ENCODE measurements at regions not wholly inside any gene's neighbourhood (a gene's known extent, or its start where the extent isn't known, plus 50 kb on each side); places are given as distances from the start of the nearest gene placed in this dataset.

GRCh38 chr13:50414640-50415039 is 399.4 kb downstream of the KCNRG start:
- TF ChIP-seq POLR2A (IDR thresholded peaks at IDR 0.05) = no peak
- no peak for TF ChIP-seq POLR2AphosphoS5 (IDR thresholded peaks at IDR 0.05; ENCODE audit: insufficient read depth in 1 of 2, low read depth in 1 of 2)

GRCh38 chr13:50415428-50415827 is 400.2 kb downstream of the KCNRG start:
- H3K27me3 ChIP-seq = no peaks in the 10 kb centered on the region
- TF ChIP-seq POLR2A (IDR thresholded peaks at IDR 0.05) = no peak
- TF ChIP-seq CTCF (IDR thresholded peaks at IDR 0.05) = no peak
- TF ChIP-seq POLR2AphosphoS5 (IDR thresholded peaks at IDR 0.05; ENCODE audit: insufficient read depth in 1 of 2, low read depth in 1 of 2) = no peak
- intact Hi-C loops (cut with DNase I) = no loop called here
- H3K9me3 ChIP-seq = no peaks in the 10 kb centered on the region
- no peak overlapping the region for H3K4me3 ChIP-seq
- H3K4me1 ChIP-seq = peaks cover 12% of the 10 kb centered on the region
- H3K27ac ChIP-seq = no peak overlapping the region
- H3K36me3 ChIP-seq = no peaks in the 10 kb centered on the region
- no peak for DNase-seq (ENCODE audit: extremely low spot score in 2 of 2)

More at GRCh38 chr13:50414640-50415039, 399.4 kb downstream of the KCNRG start:
- Histone ChIP-seq H3K4me3 (no peak overlapping the region), H3K27ac (no peak overlapping the region), H3K27me3 (no peaks in the 10 kb centered on the region), H3K9me3 (no peaks in the 10 kb centered on the region), H3K36me3 (no peaks in the 10 kb centered on the region), H3K4me1 (peaks cover 11% of the 10 kb centered on the region)
- DNase-seq (ENCODE audit: extremely low spot score in 2 of 2) = no peak
- intact Hi-C loops (cut with DNase I) = no loop called here

- intact Hi-C loops (cut with DNase I) = no loop called here
- Histone ChIP-seq H3K36me3 (no peaks in the 10 kb centered on the region), H3K9me3 (no peaks in the 10 kb centered on the region), H3K4me1 (peaks cover 22% of the 10 kb centered on the region), H3K27ac (no peak overlapping the region), H3K27me3 (no peaks in the 10 kb centered on the region), H3K4me3 (no peak overlapping the region)
- DNase-seq (ENCODE audit: extremely low spot score in 2 of 2) = no peak
- TF ChIP-seq CTCF (IDR thresholded peaks at IDR 0.05) (no peak), POLR2AphosphoS5 (IDR thresholded peaks at IDR 0.05; ENCODE audit: insufficient read depth in 1 of 2, low read depth in 1 of 2) (no peak), POLR2A (IDR thresholded peaks at IDR 0.05) (no peak)
Observed at GRCh38 chr13:50417597-50417996, 402.4 kb downstream of the KCNRG start.

- intact Hi-C loops (cut with DNase I) = no loop called here
- no peaks in the 10 kb centered on the region for H3K9me3 ChIP-seq
- H3K27ac ChIP-seq = no peak overlapping the region
- no peak overlapping the region for H3K4me3 ChIP-seq
- H3K36me3 ChIP-seq = no peaks in the 10 kb centered on the region
- TF ChIP-seq CTCF (IDR thresholded peaks at IDR 0.05) (no peak), POLR2A (IDR thresholded peaks at IDR 0.05) (no peak), POLR2AphosphoS5 (IDR thresholded peaks at IDR 0.05; ENCODE audit: insufficient read depth in 1 of 2, low read depth in 1 of 2) (no peak)
- no peak for DNase-seq (ENCODE audit: extremely low spot score in 2 of 2)
- H3K4me1 ChIP-seq = peaks cover 22% of the 10 kb centered on the region
- H3K27me3 ChIP-seq = no peaks in the 10 kb centered on the region
Observed at GRCh38 chr13:50419331-50419865, 404.2 kb downstream of the KCNRG start.

- no peak for DNase-seq (ENCODE audit: extremely low spot score in 2 of 2)
- no peak for TF ChIP-seq CTCF (IDR thresholded peaks at IDR 0.05)
- TF ChIP-seq POLR2A (IDR thresholded peaks at IDR 0.05) = no peak
- TF ChIP-seq POLR2AphosphoS5 (IDR thresholded peaks at IDR 0.05; ENCODE audit: insufficient read depth in 1 of 2, low read depth in 1 of 2) = no peak
- Histone ChIP-seq H3K36me3 (no peaks in the 10 kb centered on the region), H3K4me3 (no peak overlapping the region), H3K27me3 (no peaks in the 10 kb centered on the region), H3K27ac (no peak overlapping the region), H3K9me3 (no peaks in the 10 kb centered on the region), H3K4me1 (peaks cover 22% of the 10 kb centered on the region)
- intact Hi-C loops (cut with DNase I) = no loop called here
Observed at GRCh38 chr13:50419896-50420295, 404.7 kb downstream of the KCNRG start.

Measured in vagina (tissue), 2 donors.